ENCODE measurements at regions not wholly inside any gene's neighbourhood (a gene's known extent, or its start where the extent isn't known, plus 50 kb on each side); places are given as distances from the start of the nearest gene placed in this dataset.

DNA sequence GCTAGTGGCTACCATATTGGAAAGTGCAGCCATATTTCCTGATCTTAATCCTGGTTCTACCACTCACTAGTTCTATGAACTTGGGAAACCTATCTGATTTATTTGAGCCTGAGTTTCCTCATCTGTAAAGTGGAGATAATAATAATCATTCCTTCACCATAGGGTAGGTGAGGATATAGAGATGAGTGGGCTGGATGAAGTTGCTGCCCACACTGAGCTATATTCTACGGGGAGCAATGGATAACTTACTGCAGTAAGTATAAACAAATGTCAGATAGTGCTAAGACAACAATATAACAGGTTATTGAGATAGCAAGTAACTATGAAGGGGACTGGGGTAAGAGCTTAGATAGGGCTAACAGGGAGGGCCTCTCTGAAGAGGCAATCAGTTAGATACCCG, 251.5 kb upstream of the ADAMTS9 start:
- ChIA-PET CTCF (interaction anchor here (0.8 kb wide), 1 partner anchor 10 kb away, joined by 3 read pairs; no protein-coding TSS in a partner anchor), POLR2A (no interaction called here)
- no peaks in the 10 kb centered on the region for H3K36me3 ChIP-seq (ENCODE audit: control insufficient read depth in 2 of 2, insufficient read depth in 1 of 2, low read length in 2 of 2)
- H3K4me3 ChIP-seq (ENCODE audit: low read depth, low read length) = no peak overlapping the region
- TF ChIP-seq SP7 (tag by site-specific recombination; IDR thresholded peaks at IDR 0.05) = no peak
- no peak for TF ChIP-seq ZNF23 (tag by site-specific recombination; IDR thresholded peaks at IDR 0.05; ENCODE audit: borderline replicate concordance)
- TF ChIP-seq, protein P1, sequence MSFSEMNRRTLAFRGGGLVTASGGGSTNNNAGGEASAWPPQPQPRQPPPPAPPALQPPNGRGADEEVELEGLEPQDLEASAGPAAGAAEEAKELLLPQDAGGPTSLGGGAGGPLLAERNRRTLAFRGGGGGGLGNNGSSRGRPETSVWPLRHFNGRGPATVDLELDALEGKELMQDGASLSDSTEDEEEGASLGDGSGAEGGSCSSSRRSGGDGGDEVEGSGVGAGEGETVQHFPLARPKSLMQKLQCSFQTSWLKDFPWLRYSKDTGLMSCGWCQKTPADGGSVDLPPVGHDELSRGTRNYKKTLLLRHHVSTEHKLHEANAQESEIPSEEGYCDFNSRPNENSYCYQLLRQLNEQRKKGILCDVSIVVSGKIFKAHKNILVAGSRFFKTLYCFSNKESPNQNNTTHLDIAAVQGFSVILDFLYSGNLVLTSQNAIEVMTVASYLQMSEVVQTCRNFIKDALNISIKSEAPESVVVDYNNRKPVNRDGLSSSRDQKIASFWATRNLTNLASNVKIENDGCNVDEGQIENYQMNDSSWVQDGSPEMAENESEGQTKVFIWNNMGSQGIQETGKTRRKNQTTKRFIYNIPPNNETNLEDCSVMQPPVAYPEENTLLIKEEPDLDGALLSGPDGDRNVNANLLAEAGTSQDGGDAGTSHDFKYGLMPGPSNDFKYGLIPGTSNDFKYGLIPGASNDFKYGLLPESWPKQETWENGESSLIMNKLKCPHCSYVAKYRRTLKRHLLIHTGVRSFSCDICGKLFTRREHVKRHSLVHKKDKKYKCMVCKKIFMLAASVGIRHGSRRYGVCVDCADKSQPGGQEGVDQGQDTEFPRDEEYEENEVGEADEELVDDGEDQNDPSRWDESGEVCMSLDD (tag by site-specific recombination; IDR thresholded peaks at IDR 0.05) = no peak
- TF ChIP-seq, protein P2, sequence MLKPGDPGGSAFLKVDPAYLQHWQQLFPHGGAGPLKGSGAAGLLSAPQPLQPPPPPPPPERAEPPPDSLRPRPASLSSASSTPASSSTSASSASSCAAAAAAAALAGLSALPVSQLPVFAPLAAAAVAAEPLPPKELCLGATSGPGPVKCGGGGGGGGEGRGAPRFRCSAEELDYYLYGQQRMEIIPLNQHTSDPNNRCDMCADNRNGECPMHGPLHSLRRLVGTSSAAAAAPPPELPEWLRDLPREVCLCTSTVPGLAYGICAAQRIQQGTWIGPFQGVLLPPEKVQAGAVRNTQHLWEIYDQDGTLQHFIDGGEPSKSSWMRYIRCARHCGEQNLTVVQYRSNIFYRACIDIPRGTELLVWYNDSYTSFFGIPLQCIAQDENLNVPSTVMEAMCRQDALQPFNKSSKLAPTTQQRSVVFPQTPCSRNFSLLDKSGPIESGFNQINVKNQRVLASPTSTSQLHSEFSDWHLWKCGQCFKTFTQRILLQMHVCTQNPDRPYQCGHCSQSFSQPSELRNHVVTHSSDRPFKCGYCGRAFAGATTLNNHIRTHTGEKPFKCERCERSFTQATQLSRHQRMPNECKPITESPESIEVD (tag by site-specific recombination; IDR thresholded peaks at IDR 0.05) = no peak
- TF ChIP-seq ZNF76 (tag by site-specific recombination; IDR thresholded peaks at IDR 0.05; ENCODE audit: borderline replicate concordance, low read depth) = no peak
- TF ChIP-seq ZNF701 (tag by site-specific recombination; IDR thresholded peaks at IDR 0.05) = no peak
- TF ChIP-seq GFI1B (tag by site-specific recombination; IDR thresholded peaks at IDR 0.05) = no peak
- H3K27ac ChIP-seq (ENCODE audit: extremely low read depth, low read depth, low read length) = no peak overlapping the region
- no peaks in the 10 kb centered on the region for H3K9me3 ChIP-seq (ENCODE audit: control insufficient read depth, insufficient read depth, low read depth, low read length)
- H3K4me1 ChIP-seq (ENCODE audit: control insufficient read depth, insufficient read depth, low read length) = no peaks in the 10 kb centered on the region

DNA sequence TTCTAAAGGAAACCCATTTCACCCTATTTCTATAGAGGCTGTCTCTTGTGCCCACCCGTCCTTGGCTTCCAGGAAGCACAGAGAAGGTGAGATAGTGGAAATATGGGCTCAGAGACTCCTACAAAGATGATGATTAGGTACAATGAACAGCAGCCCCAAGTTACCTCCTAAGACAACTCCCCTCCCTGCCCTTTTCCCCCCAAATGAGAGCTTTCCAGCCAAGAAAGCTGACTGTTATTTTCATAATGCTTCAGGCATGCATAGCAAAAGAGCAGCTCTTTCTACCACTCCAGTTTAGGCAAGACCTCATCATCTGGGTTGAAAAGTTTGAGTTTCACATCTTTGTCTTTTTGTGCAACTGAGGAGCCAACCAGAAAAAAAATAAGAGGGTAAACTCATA, 248.8 kb upstream of the ADAMTS9 start:
- H3K9me3 ChIP-seq (ENCODE audit: control insufficient read depth, insufficient read depth, low read depth, low read length) = no peaks in the 10 kb centered on the region
- no peak overlapping the region for H3K4me3 ChIP-seq (ENCODE audit: low read depth, low read length)
- CTCF ChIA-PET = no interaction called here
- no peaks in the 10 kb centered on the region for H3K36me3 ChIP-seq (ENCODE audit: control insufficient read depth in 2 of 2, insufficient read depth in 1 of 2, low read length in 2 of 2)
- TF ChIP-seq ZNF530 (tag by site-specific recombination; IDR thresholded peaks at IDR 0.05; ENCODE audit: low read depth) = no peak
- TF ChIP-seq ZNF266 (tag by site-specific recombination; IDR thresholded peaks at IDR 0.05; ENCODE audit: low read depth) = no peak
- TF ChIP-seq, protein P3, sequence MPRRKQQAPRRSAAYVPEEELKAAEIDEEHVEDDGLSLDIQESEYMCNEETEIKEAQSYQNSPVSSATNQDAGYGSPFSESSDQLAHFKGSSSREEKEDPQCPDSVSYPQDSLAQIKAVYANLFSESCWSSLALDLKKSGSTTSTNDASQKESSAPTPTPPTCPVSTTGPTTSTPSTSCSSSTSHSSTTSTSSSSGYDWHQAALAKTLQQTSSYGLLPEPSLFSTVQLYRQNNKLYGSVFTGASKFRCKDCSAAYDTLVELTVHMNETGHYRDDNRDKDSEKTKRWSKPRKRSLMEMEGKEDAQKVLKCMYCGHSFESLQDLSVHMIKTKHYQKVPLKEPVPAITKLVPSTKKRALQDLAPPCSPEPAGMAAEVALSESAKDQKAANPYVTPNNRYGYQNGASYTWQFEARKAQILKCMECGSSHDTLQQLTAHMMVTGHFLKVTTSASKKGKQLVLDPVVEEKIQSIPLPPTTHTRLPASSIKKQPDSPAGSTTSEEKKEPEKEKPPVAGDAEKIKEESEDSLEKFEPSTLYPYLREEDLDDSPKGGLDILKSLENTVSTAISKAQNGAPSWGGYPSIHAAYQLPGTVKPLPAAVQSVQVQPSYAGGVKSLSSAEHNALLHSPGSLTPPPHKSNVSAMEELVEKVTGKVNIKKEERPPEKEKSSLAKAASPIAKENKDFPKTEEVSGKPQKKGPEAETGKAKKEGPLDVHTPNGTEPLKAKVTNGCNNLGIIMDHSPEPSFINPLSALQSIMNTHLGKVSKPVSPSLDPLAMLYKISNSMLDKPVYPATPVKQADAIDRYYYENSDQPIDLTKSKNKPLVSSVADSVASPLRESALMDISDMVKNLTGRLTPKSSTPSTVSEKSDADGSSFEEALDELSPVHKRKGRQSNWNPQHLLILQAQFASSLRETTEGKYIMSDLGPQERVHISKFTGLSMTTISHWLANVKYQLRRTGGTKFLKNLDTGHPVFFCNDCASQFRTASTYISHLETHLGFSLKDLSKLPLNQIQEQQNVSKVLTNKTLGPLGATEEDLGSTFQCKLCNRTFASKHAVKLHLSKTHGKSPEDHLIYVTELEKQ (tag by site-specific recombination; IDR thresholded peaks at IDR 0.05; ENCODE audit: borderline replicate concordance) = no peak
- no peak for TF ChIP-seq ZNF157 (tag by site-specific recombination; IDR thresholded peaks at IDR 0.05)
- TF ChIP-seq ZBTB48 (tag by site-specific recombination; IDR thresholded peaks at IDR 0.05) = no peak
- TF ChIP-seq, protein P4, sequence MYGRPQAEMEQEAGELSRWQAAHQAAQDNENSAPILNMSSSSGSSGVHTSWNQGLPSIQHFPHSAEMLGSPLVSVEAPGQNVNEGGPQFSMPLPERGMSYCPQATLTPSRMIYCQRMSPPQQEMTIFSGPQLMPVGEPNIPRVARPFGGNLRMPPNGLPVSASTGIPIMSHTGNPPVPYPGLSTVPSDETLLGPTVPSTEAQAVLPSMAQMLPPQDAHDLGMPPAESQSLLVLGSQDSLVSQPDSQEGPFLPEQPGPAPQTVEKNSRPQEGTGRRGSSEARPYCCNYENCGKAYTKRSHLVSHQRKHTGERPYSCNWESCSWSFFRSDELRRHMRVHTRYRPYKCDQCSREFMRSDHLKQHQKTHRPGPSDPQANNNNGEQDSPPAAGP (tag by site-specific recombination; IDR thresholded peaks at IDR 0.05) = no peak
- H3K27ac ChIP-seq (ENCODE audit: extremely low read depth, low read depth, low read length) = no peak overlapping the region
- POLR2A ChIA-PET = no interaction called here
- no peaks in the 10 kb centered on the region for H3K4me1 ChIP-seq (ENCODE audit: control insufficient read depth, insufficient read depth, low read length)

DNA sequence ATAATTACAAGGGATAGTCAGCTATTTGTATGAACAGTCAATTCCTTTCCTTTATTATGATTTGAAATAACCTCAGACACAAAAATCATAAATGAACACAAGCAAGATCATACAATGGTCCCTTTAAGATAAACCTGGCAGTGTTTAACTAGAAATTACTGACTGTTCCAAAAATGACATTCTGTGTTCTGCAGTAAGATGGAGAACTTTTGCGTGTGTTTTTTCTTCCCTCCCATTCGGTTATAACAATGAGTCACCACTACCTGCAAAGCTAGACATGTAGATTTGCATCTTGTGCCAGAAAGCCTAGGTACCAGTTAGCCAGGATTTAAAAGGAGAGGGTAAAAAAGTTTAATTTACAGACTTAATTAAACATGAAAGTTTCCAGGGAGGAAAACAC, 248.2 kb upstream of the ADAMTS9 start:
- TF ChIP-seq ZNF133 (tag by site-specific recombination; IDR thresholded peaks at IDR 0.05) (peak; percentile 22; the same call in 1 of the 2 replicates), ZNF623 (tag by site-specific recombination; IDR thresholded peaks at IDR 0.05) (no peak)
- TF ChIP-seq, protein P5, sequence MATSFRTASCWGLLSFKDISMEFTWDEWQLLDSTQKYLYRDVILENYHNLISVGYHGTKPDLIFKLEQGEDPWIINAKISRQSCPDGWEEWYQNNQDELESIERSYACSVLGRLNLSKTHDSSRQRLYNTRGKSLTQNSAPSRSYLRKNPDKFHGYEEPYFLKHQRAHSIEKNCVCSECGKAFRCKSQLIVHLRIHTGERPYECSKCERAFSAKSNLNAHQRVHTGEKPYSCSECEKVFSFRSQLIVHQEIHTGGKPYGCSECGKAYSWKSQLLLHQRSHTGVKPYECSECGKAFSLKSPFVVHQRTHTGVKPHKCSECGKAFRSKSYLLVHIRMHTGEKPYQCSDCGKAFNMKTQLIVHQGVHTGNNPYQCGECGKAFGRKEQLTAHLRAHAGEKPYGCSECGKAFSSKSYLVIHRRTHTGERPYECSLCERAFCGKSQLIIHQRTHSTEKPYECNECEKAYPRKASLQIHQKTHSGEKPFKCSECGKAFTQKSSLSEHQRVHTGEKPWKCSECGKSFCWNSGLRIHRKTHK (tag by site-specific recombination; IDR thresholded peaks at IDR 0.05) = no peak
- ChIA-PET POLR2A (no interaction called here), CTCF (no interaction called here)

More for the DNA sequence above, 248.2 kb upstream of the ADAMTS9 start:
- Histone ChIP-seq H3K4me1 (ENCODE audit: control insufficient read depth, insufficient read depth, low read length) (no peaks in the 10 kb centered on the region), H3K4me3 (ENCODE audit: low read depth, low read length) (no peak overlapping the region), H3K36me3 (ENCODE audit: control insufficient read depth in 2 of 2, insufficient read depth in 1 of 2, low read length in 2 of 2) (no peaks in the 10 kb centered on the region), H3K9me3 (ENCODE audit: control insufficient read depth, insufficient read depth, low read depth, low read length) (no peaks in the 10 kb centered on the region), H3K27ac (ENCODE audit: extremely low read depth, low read depth, low read length) (no peak overlapping the region)

All from HEK293 (cell line).